Fibroblast of lung (primary cell): ENCODE measurements at regions not wholly inside any gene's neighbourhood (a gene's known extent, or its start where the extent isn't known, plus 50 kb on each side); places are given as distances from the start of the nearest gene placed in this dataset.

Experiments used
- CTCF ChIP-seq, 2 donors: IDR thresholded peaks in 1 of 2; conservative IDR thresholded peaks in 1 of 2; 1 replicate in 1 of 2; 2 replicates in 1 of 2; pipeline ENCODE4 v1.5.1; 2011 to 2012; ENCODE audit warnings: low read length in 2 of 2, control low read depth in 1 of 2, inconsistent platforms in 1 of 2, low read depth in 1 of 2, mild to moderate bottlenecking in 1 of 2
- EZH2 ChIP-seq: IDR thresholded peaks from 2 replicates; pipeline ENCODE4 v1.5.1; 2012; ENCODE audit warnings: low read length, control low read depth, mild to moderate bottlenecking; ENCODE audit errors: missing control alignments

GRCh38 chr2:34408100-34408499 lies 809.0 kb upstream of the FAM98A start:
- no peak for TF ChIP-seq CTCF (conservative IDR thresholded peaks at IDR 0.05 in 1 of 2, IDR thresholded peaks at IDR 0.05 in 1 of 2; ENCODE audit: low read depth in 1 of 2, low read length in 2 of 2)
- no peak for TF ChIP-seq EZH2
